Adrenal gland (tissue), 9 donors: ENCODE measurements at regions not wholly inside any gene's neighbourhood (a gene's known extent, or its start where the extent isn't known, plus 50 kb on each side); places are given as distances from the start of the nearest gene placed in this dataset.
A peak's percentile ranks its signal among the peaks of the same experiment; 100 is the strongest.
"Not testable (repeated sequence)": the region's sequence is repeated elsewhere in the genome, so short reads cannot be mapped to it uniquely, and the experiment has no call there.

ENCODE experiments used
- DNase-seq, 7 donors: peaks; one replicate each; pipeline ENCODE4 v3.0.0-alpha.2; 2019 to 2020
- H3K27ac ChIP-seq, 5 donors: fragments of 200-600 bp; sonication (generic) in 4 of 5; 1 replicate in 3 of 5; 2 replicates in 2 of 5; pipeline versions ENCODE4 v1.5.1 to v1.8.0; 2016 to 2020; ENCODE audit warnings: mild to moderate bottlenecking in 1 of 5
- H3K27me3 ChIP-seq: fragments of 200-600 bp; 2 replicates; pipeline ENCODE4 v1.8.0; 2021
- H3K36me3 ChIP-seq, 2 donors: fragments of 200-600 bp; replicated peaks in 1 of 2; 1 replicate in 1 of 2; 2 replicates in 1 of 2; pipeline versions ENCODE4 v1.5.1 to v1.8.0; 2018 to 2022
- H3K4me1 ChIP-seq, 2 donors: fragments of 200-600 bp; replicated peaks in 1 of 2; 1 replicate in 1 of 2; 2 replicates in 1 of 2; pipeline versions ENCODE4 v1.5.1 to v1.8.0; 2018 to 2021
- H3K4me3 ChIP-seq, 4 donors: fragments of 200-600 bp; sonication (generic) in 3 of 4; one replicate each; pipeline ENCODE4 v1.5.1; 2016 to 2018
- H3K9me3 ChIP-seq, 3 donors: fragments of 200-600 bp; sonication (generic) in 1 of 3; replicated peaks in 1 of 3; 1 replicate in 2 of 3; 2 replicates in 1 of 3; pipeline versions ENCODE4 v1.5.1 to v1.8.0; 2016 to 2021
- CTCF ChIP-seq, 6 experiments: fragments of 450-650 bp in 4 of 6; fragments of 200-600 bp in 2 of 6; sonication (generic) in 1 of 6; IDR thresholded peaks; 1 replicate in 5 of 6; 2 replicates in 1 of 6; pipeline versions ENCODE4 v1.5.1 to v1.8.0; 2016 to 2021; ENCODE audit warnings: antibody characterized with exemption in 6 of 6, mild to moderate bottlenecking in 2 of 6, moderate library complexity in 1 of 6
- POLR2A ChIP-seq, 2 donors: fragments of 450-650 bp; IDR thresholded peaks; one replicate each; pipeline ENCODE4 v1.6.1; 2017; ENCODE audit warnings: antibody characterized with exemption in 2 of 2, mild to moderate bottlenecking in 2 of 2, moderate library complexity in 1 of 2
- WGBS, 4 donors: extraction: QIAGEN DNeasy Blood & Tissue Kit in 2 of 4; methylation state at CpG; one replicate each; pipeline versions ENCODE4 v1.1.5 to v1.1.7; 2013 to 2017; 5-methylcytosine and 5-hydroxymethylcytosine counted together
- intact Hi-C, 2 donors: fragments of 100-400 bp; cut with DNase I; formaldehyde crosslinking; loops; one replicate each; pipeline versions ENCODE4 v1.14.1 to v1.15.0; 2022 to 2023
- donor health status: healthy with polysubstance abuse.
- donor health status: Bipolar disorder and iron deficiency.
- donor health status: DM: yes; HTN: yes; CAD: no.
- donor health status: DM: no; HTN: no; CAD: no.
- donor health status: DM: no; HTN: no; CAD: no.

- 1 to 42% (median 3%) methylated on average over 2 to 42 of the region's 62 CpGs for WGBS, 4 donors
- DNase-seq: peak; percentile 13 to 79 (median 53)
- H3K36me3 ChIP-seq, H3K4me1 ChIP-seq, intact Hi-C loops, H3K27me3 ChIP-seq, H3K9me3 ChIP-seq: not testable (repeated sequence)
- TF ChIP-seq CTCF (IDR thresholded peaks at IDR 0.05) (peak in 2 of 6 experiments; percentile 15 to 32), POLR2A (IDR thresholded peaks at IDR 0.05) (peak; percentile 55 to 65)
- H3K4me3 ChIP-seq: peak overlapping the region in 1 of 4 donors; percentile 49
- peak overlapping the region in 4 of 5 donors; percentile 70 to 88 (median 78) for H3K27ac ChIP-seq
Observed at GRCh38 chr1:143905214-143906179, 66.3 kb downstream of the FAM72C start.

- H3K36me3 ChIP-seq, H3K27me3 ChIP-seq, DNase-seq, H3K9me3 ChIP-seq, H3K4me1 ChIP-seq, intact Hi-C loops: not testable (repeated sequence)
- 0 to 8% (median 4%) methylated on average over 7 to 12 of the region's 12 CpGs for WGBS, 4 donors
- Histone ChIP-seq H3K4me3 (peak overlapping the region in 1 of 4 donors; percentile 49), H3K27ac (peak overlapping the region in 4 of 5 donors; percentile 47 to 81 (median 73))
Observed at GRCh38 chr1:143904622-143904979, 67.2 kb downstream of the FAM72C start.

- peak; percentile 29 to 86 (median 39) for DNase-seq
- H3K36me3 ChIP-seq, H3K27me3 ChIP-seq, H3K9me3 ChIP-seq, H3K4me1 ChIP-seq, intact Hi-C loops: not testable (repeated sequence)
- H3K27ac ChIP-seq: peak overlapping the region in 4 of 5 donors; percentile 47 to 81 (median 73)
- peak overlapping the region in 1 of 4 donors; percentile 49 for H3K4me3 ChIP-seq
- peak in 1 of 2 donors; percentile 61 for TF ChIP-seq POLR2A (IDR thresholded peaks at IDR 0.05)
- WGBS, 4 donors: 11 to 53% (median 18%) methylated on average over 11 to 39 of the region's 48 CpGs
Observed at GRCh38 chr1:143903899-143904621, 67.7 kb downstream of the FAM72C start.

- intact Hi-C loops, H3K27me3 ChIP-seq: not testable (repeated sequence)
- WGBS, 4 donors: no CpG with 5 or more reads among the region's 1 CpG
Observed at GRCh38 chr1:143896377-143896776, 75.4 kb downstream of the FAM72C start.

GRCh38 chr1:143884932-143885574 lies 86.7 kb downstream of the FAM72C start:
- WGBS, 4 donors: 0 to 3% (median 2%) methylated on average over 8 to 23 of the region's 53 CpGs; no CpG with 5 or more reads in 1 of the 4 donors
- H3K4me1 ChIP-seq, intact Hi-C loops, H3K27me3 ChIP-seq, H3K36me3 ChIP-seq, H3K9me3 ChIP-seq: not testable (repeated sequence)
- Histone ChIP-seq H3K4me3 (peak overlapping the region in 1 of 4 donors; percentile 39), H3K27ac (peak overlapping the region in 1 of 5 donors; percentile 53)
- peak in 4 of 6 experiments; percentile 9 to 88 (median 46) for TF ChIP-seq CTCF (IDR thresholded peaks at IDR 0.05)
- DNase-seq: peak; percentile 9 to 84 (median 74)

More at GRCh38 chr1:143896377-143896776, 75.4 kb downstream of the FAM72C start:
- not testable (repeated sequence) for H3K27ac ChIP-seq, H3K9me3 ChIP-seq, H3K36me3 ChIP-seq, DNase-seq, H3K4me1 ChIP-seq, H3K4me3 ChIP-seq
